CD4-positive, alpha-beta T cell (primary cell): ENCODE measurements at regions not wholly inside any gene's neighbourhood (a gene's known extent, or its start where the extent isn't known, plus 50 kb on each side); places are given as distances from the start of the nearest gene placed in this dataset.

Experiments used
- ATAC-seq: fragments of 200-7000 bp; cut with Tn5 transposase; one replicate; pipeline ENCODE4 v1.10.0; 2022; ENCODE audit warnings: mild to moderate bottlenecking; ENCODE audit not compliant: poor library complexity
- CTCF ChIA-PET: fragments of 350-600 bp; sonication (Branson Sonifier 250); formaldehyde crosslinking; loops from one replicate; lab custom pipeline; 2021; ENCODE audit warnings: antibody characterized with exemption, inconsistent platforms; lab: Charles Lee
- POLR2A ChIA-PET: fragments of 350-600 bp; sonication (Branson Sonifier 250); formaldehyde crosslinking; loops from one replicate; lab custom pipeline; 2021; ENCODE audit warnings: antibody characterized with exemption, inconsistent platforms; lab: Charles Lee
- DNase-seq, 14 experiments: peaks; one replicate each; pipeline ENCODE4 v3.0.0-alpha.2; 2013 to 2020; ENCODE audit warnings: mixed read lengths in 2 of 14
- H3K27ac ChIP-seq, 2 donors: one replicate each; pipeline versions ENCODE4 v1.5.1 to v1.7.0; 2013; ENCODE audit warnings: low read length in 2 of 2, low read depth in 1 of 2, mild to moderate bottlenecking in 1 of 2
- H3K27me3 ChIP-seq, 2 experiments: 1 replicate in 1 of 2; 2 replicates in 1 of 2; pipeline versions ENCODE4 v1.6.1 to v1.7.0; 2013; ENCODE audit warnings: low read length in 2 of 2, control low read depth in 1 of 2, mild to moderate bottlenecking in 1 of 2, moderate library complexity in 1 of 2; ENCODE audit not compliant: insufficient read depth in 2 of 2, control insufficient read depth in 1 of 2
- H3K36me3 ChIP-seq: one replicate; pipeline ENCODE4 v1.6.1; 2013; ENCODE audit warnings: low read length, control low read depth; ENCODE audit not compliant: insufficient read depth
- H3K4me1 ChIP-seq: one replicate; pipeline ENCODE4 v1.6.1; 2013; ENCODE audit warnings: low read length, control low read depth; ENCODE audit not compliant: insufficient read depth
- H3K4me3 ChIP-seq: one replicate; pipeline ENCODE4 v1.5.1; 2013; ENCODE audit warnings: mild to moderate bottlenecking, low read length, moderate library complexity
- H3K9me3 ChIP-seq, 2 experiments: 1 replicate in 1 of 2; 2 replicates in 1 of 2; pipeline versions ENCODE4 v1.6.1 to v1.7.0; 2013; ENCODE audit warnings: low read length in 2 of 2, mild to moderate bottlenecking in 2 of 2, control low read depth in 1 of 2, moderate library complexity in 1 of 2; ENCODE audit not compliant: control insufficient read depth in 1 of 2, insufficient read depth in 1 of 2
- H3K27ac Mint-ChIP-seq: one replicate; pipeline ENCODE4 v1.8.0; 2020; ENCODE audit warnings: mixed read lengths
- H3K27me3 Mint-ChIP-seq: one replicate; pipeline ENCODE4 v1.8.0; 2021; ENCODE audit warnings: mixed read lengths
- H3K36me3 Mint-ChIP-seq: one replicate; pipeline ENCODE4 v1.8.0; 2021; ENCODE audit warnings: low read depth, mixed read lengths
- H3K4me1 Mint-ChIP-seq: one replicate; pipeline ENCODE4 v1.8.0; 2021; ENCODE audit warnings: low read depth, mixed read lengths
- H3K4me3 Mint-ChIP-seq: one replicate; pipeline ENCODE4 v1.8.0; 2020; ENCODE audit warnings: mild to moderate bottlenecking, mixed read lengths
- H3K9me3 Mint-ChIP-seq: one replicate; pipeline ENCODE4 v1.8.0; 2020; ENCODE audit warnings: mixed read lengths
- intact Hi-C, 2 experiments: fragments of 100-400 bp; cut with DNase I in 1 of 2; cut with micrococcal nuclease in 1 of 2; formaldehyde crosslinking; loops; one replicate each; pipeline versions ENCODE4 v1.15.1 to v1.9.0; 2023 to 2025; cut with DNase I, micrococcal nuclease
- TF ChIP-seq, protein P1 (sequence below): fragments of 200-600 bp; IDR thresholded peaks from one replicate; pipeline ENCODE4 v1.8.0; 2022; ENCODE audit warnings: antibody characterized with exemption, mild to moderate bottlenecking

DNA sequence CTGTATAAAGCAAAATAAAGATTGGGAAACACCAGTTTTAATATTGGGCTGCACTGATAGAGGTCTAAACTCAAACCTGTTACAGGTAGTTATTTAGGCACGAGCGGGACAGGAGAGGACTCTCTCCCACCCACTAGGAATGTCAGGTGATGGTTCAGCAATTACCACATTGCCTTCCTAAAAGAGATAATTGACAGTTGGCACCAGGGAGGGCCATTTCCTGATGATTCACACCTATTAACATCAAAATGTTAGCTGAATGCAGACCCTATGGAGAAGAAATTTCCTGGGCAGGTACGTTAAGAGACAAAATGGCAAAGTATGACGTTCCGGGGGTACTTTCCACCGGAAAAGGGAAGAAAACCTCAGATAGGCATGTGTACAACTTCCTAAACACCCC lies 272.6 kb downstream of the SDHAF3 start:
- ChIA-PET POLR2A (no interaction called here), CTCF (no interaction called here)
- no peak for DNase-seq
- H3K9me3 Mint-ChIP-seq, result no peaks in the 10 kb centered on the region
- Histone ChIP-seq H3K9me3 (no peaks in the 10 kb centered on the region), H3K27me3 (no peaks in the 10 kb centered on the region), H3K27ac (no peak overlapping the region), H3K36me3 (no peaks in the 10 kb centered on the region), H3K4me1 (no peaks in the 10 kb centered on the region), H3K4me3 (no peak overlapping the region)
- no peak for ATAC-seq
- H3K4me3 Mint-ChIP-seq, result no peak overlapping the region
- intact Hi-C loops, result no loop called here
- H3K27me3 Mint-ChIP-seq, result no peaks in the 10 kb centered on the region
- H3K4me1 Mint-ChIP-seq, result no peaks in the 10 kb centered on the region
- no peak overlapping the region for H3K27ac Mint-ChIP-seq
- TF ChIP-seq, protein P1, sequence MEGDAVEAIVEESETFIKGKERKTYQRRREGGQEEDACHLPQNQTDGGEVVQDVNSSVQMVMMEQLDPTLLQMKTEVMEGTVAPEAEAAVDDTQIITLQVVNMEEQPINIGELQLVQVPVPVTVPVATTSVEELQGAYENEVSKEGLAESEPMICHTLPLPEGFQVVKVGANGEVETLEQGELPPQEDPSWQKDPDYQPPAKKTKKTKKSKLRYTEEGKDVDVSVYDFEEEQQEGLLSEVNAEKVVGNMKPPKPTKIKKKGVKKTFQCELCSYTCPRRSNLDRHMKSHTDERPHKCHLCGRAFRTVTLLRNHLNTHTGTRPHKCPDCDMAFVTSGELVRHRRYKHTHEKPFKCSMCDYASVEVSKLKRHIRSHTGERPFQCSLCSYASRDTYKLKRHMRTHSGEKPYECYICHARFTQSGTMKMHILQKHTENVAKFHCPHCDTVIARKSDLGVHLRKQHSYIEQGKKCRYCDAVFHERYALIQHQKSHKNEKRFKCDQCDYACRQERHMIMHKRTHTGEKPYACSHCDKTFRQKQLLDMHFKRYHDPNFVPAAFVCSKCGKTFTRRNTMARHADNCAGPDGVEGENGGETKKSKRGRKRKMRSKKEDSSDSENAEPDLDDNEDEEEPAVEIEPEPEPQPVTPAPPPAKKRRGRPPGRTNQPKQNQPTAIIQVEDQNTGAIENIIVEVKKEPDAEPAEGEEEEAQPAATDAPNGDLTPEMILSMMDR, result no peak
- H3K36me3 Mint-ChIP-seq, result no peaks in the 10 kb centered on the region

DNA sequence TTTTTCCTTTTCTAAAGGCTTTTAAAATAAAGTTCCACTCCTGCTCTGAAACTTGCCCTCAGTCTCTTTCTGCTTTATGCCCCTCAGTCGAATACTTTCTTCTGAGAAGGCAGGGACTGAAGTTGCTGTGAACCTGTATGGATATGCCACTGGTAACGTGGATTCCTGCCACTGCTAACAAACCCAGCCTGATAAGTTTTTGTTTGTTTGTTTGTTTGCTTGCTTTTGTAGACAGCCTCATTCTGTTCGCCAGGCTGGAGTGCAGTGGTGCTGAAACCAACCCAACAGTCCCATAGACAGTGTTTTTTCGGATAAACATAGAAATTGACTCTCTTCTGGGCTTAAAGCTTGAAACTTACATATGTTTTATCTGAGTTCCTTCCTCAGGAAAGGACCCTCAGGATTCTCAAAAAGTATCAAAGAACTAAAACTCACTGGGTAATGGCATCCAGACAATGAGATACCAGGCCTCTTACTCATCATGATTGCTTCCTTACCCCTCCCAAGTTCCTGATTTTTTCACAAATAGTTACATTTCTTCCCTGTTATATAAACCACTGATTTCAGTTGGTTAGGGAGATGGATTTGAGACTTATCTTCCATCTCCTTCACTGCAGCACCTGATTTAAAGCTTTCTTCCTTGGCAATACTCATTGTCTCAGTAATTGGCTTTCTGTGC lies 273.6 kb downstream of the SDHAF3 start:
- H3K27me3 Mint-ChIP-seq, result no peaks in the 10 kb centered on the region
- TF ChIP-seq, protein P1, result no peak
- H3K4me1 Mint-ChIP-seq, result no peaks in the 10 kb centered on the region
- H3K27ac ChIP-seq, result no peak overlapping the region
- CTCF ChIA-PET, result interaction anchor here (0.6 kb wide), 1 partner anchor 699 kb away, joined by 3 read pairs; no protein-coding TSS in a partner anchor
- H3K27me3 ChIP-seq, result no peaks in the 10 kb centered on the region
- no peak overlapping the region for H3K4me3 ChIP-seq
- DNase-seq (no peak), ATAC-seq (no peak)
- no peak overlapping the region for H3K27ac Mint-ChIP-seq
- no peaks in the 10 kb centered on the region for H3K9me3 ChIP-seq
- POLR2A ChIA-PET, result no interaction called here
- no peaks in the 10 kb centered on the region for H3K4me1 ChIP-seq
- intact Hi-C loops, result no loop called here
- H3K36me3 ChIP-seq, result no peaks in the 10 kb centered on the region
- no peak overlapping the region for H3K4me3 Mint-ChIP-seq
- H3K9me3 Mint-ChIP-seq, result no peaks in the 10 kb centered on the region
- H3K36me3 Mint-ChIP-seq, result no peaks in the 10 kb centered on the region

DNA sequence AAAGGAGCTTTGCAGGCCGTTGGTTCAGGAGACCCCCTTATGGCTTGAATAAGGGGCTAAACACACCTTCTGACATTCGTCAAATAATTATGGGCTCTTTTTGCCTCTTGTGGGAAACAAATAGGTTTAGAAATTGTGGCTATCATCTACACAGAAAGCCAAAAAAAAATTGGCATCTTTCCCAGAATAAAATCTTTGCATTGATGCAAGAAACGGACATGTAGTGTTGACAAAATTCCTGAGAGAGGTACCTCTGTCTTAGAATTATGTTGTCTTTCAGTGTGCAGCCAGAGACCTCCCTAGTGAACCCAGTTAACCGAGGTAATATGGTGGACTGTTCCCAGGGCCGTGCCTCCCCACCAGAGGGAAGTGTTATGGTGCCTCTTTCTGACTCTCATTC lies 283.9 kb downstream of the SDHAF3 start:
- Histone ChIP-seq H3K4me1 (no peaks in the 10 kb centered on the region), H3K4me3 (no peak overlapping the region), H3K9me3 (no peaks in the 10 kb centered on the region), H3K27ac (no peak overlapping the region), H3K36me3 (no peaks in the 10 kb centered on the region), H3K27me3 (no peaks in the 10 kb centered on the region)
- TF ChIP-seq, protein P1, result no peak
- POLR2A ChIA-PET, result no interaction called here
- H3K4me1 Mint-ChIP-seq, result no peaks in the 10 kb centered on the region
- CTCF ChIA-PET, result no interaction called here
- no peaks in the 10 kb centered on the region for H3K36me3 Mint-ChIP-seq
- H3K27ac Mint-ChIP-seq, result no peak overlapping the region
- no peak for ATAC-seq
- no peak overlapping the region for H3K4me3 Mint-ChIP-seq
- intact Hi-C loops, result no loop called here
- peaks cover 10% of the 10 kb centered on the region for H3K27me3 Mint-ChIP-seq
- H3K9me3 Mint-ChIP-seq, result no peaks in the 10 kb centered on the region
- DNase-seq, result no peak
